GM19240 (cell line): ENCODE measurements at regions not wholly inside any gene's neighbourhood (a gene's known extent, or its start where the extent isn't known, plus 50 kb on each side); places are given as distances from the start of the nearest gene placed in this dataset.

Experiments
- DNase-seq: peaks from one replicate; pipeline ENCODE4 v3.0.0; 2011; ENCODE audit warnings: low spot score; ENCODE audit not compliant: insufficient read length

- no peak for DNase-seq
Measured at GRCh38 chr3:31417486-31417885, 115.2 kb upstream of the STT3B start.

- DNase-seq, result no peak
Measured at GRCh38 chr3:31420311-31420710, 112.4 kb upstream of the STT3B start.

GRCh38 chr3:31421314-31422048 is 111.2 kb upstream of the STT3B start:
- no peak for DNase-seq

- DNase-seq, result no peak
Measured at GRCh38 chr3:31422237-31422636, 110.5 kb upstream of the STT3B start.

- DNase-seq, result no peak
Measured at GRCh38 chr3:31423482-31423881, 109.2 kb upstream of the STT3B start.

- no peak for DNase-seq
Measured at GRCh38 chr3:31425401-31425800, 107.3 kb upstream of the STT3B start.

- DNase-seq, result no peak
Measured at GRCh38 chr3:31427623-31428022, 105.1 kb upstream of the STT3B start.

- DNase-seq, result no peak
Measured at GRCh38 chr3:31431321-31431720, 101.4 kb upstream of the STT3B start.

GRCh38 chr3:31432897-31433678 is 99.6 kb upstream of the STT3B start:
- DNase-seq, result no peak

GRCh38 chr3:31433679-31433992 is 99.1 kb upstream of the STT3B start:
- DNase-seq, result no peak

- DNase-seq, result no peak
Measured at GRCh38 chr3:31434819-31435218, 97.9 kb upstream of the STT3B start.

- DNase-seq, result no peak
Measured at GRCh38 chr3:31436830-31437229, 95.9 kb upstream of the STT3B start.

- DNase-seq, result no peak
Measured at GRCh38 chr3:31438742-31439141, 94.0 kb upstream of the STT3B start.

GRCh38 chr3:31439890-31440750 is 92.6 kb upstream of the STT3B start:
- DNase-seq, result no peak

- no peak for DNase-seq
Measured at GRCh38 chr3:31440878-31441277, 91.8 kb upstream of the STT3B start.

GRCh38 chr3:31442755-31443154 is 90.0 kb upstream of the STT3B start:
- DNase-seq, result no peak

GRCh38 chr3:31444220-31445142 is 88.2 kb upstream of the STT3B start:
- no peak for DNase-seq

GRCh38 chr3:31445701-31446100 is 87.0 kb upstream of the STT3B start:
- no peak for DNase-seq

- no peak for DNase-seq
Measured at GRCh38 chr3:31448035-31448881, 84.5 kb upstream of the STT3B start.

GRCh38 chr3:31448882-31449243 is 83.9 kb upstream of the STT3B start:
- DNase-seq, result no peak
